ENCODE measurements at regions not wholly inside any gene's neighbourhood (a gene's known extent, or its start where the extent isn't known, plus 50 kb on each side); places are given as distances from the start of the nearest gene placed in this dataset.

- in situ Hi-C loops (cut with MboI; ENCODE audit: low sequenced_read_pairs): loop anchor here (25.0 kb wide), 1 partner anchor 992 kb away; the partner anchor contains the start of gene HOXD8
Observed at GRCh38 chr2:177129610-177130009, 83.0 kb upstream of the HNRNPA3 start.

- in situ Hi-C loops (cut with MboI; ENCODE audit: low sequenced_read_pairs): loop anchor here (25.0 kb wide), 1 partner anchor 995 kb away; the partner anchor contains the start of gene HOXD8
Observed at GRCh38 chr2:177131858-177132257, 80.7 kb upstream of the HNRNPA3 start.

GRCh38 chr2:177138823-177139222 is 73.8 kb upstream of the HNRNPA3 start:
- in situ Hi-C loops (cut with MboI; ENCODE audit: low sequenced_read_pairs): loop anchor here (25.0 kb wide), 1 partner anchor 1002 kb away; the partner anchor contains the start of gene HOXD8

- in situ Hi-C loops (cut with MboI; ENCODE audit: low sequenced_read_pairs): loop anchor here (25.0 kb wide), 1 partner anchor 1005 kb away; the partner anchor contains the start of gene HOXD8
Observed at GRCh38 chr2:177141866-177142265, 70.7 kb upstream of the HNRNPA3 start.

GRCh38 chr2:177143444-177143843 is 69.2 kb upstream of the HNRNPA3 start:
- in situ Hi-C loops (cut with MboI; ENCODE audit: low sequenced_read_pairs): loop anchor here (25.0 kb wide), 1 partner anchor 1006 kb away; the partner anchor contains the start of gene HOXD8

GRCh38 chr2:177147093-177147694 is 65.4 kb upstream of the HNRNPA3 start:
- in situ Hi-C loops (cut with MboI; ENCODE audit: low sequenced_read_pairs): loop anchor here (25.0 kb wide), 1 partner anchor 1010 kb away; the partner anchor contains the start of gene HOXD8

- in situ Hi-C loops (cut with MboI; ENCODE audit: low sequenced_read_pairs): loop anchor here (25.0 kb wide), 1 partner anchor 1011 kb away; the partner anchor contains the start of gene HOXD8
Observed at GRCh38 chr2:177147834-177148445, 64.7 kb upstream of the HNRNPA3 start.

- in situ Hi-C loops (cut with MboI; ENCODE audit: low sequenced_read_pairs): loop anchor here (25.0 kb wide), 1 partner anchor 1011 kb away; the partner anchor contains the start of gene HOXD8
Observed at GRCh38 chr2:177148477-177149154, 64.0 kb upstream of the HNRNPA3 start.

GRCh38 chr2:177149155-177149503 is 63.5 kb upstream of the HNRNPA3 start:
- in situ Hi-C loops (cut with MboI; ENCODE audit: low sequenced_read_pairs): loop anchor here (25.0 kb wide), 1 partner anchor 1012 kb away; the partner anchor contains the start of gene HOXD8

DNA sequence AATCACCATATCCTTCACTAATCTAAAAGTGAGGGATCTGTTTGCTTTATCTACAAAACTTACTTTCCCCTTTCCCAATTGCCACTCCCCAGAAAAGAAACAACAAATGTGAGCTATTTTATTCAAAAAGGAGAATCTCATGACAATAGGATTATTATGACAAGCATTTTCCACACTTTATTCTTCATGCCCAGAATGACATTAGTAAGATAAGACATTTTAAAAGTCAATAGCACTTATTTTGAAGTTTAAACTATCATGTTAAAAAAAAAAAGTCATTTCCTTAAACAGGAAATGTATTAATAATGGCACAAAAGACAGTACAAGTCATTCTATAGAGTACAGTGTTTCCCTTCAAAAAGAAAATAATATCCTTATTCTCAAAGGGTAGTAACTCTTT is 58.8 kb upstream of the HNRNPA3 start:
- in situ Hi-C loops (cut with MboI; ENCODE audit: low sequenced_read_pairs): no loop called here

GRCh38 chr2:177154809-177155208 is 57.8 kb upstream of the HNRNPA3 start:
- in situ Hi-C loops (cut with MboI; ENCODE audit: low sequenced_read_pairs): no loop called here

- in situ Hi-C loops (cut with MboI; ENCODE audit: low sequenced_read_pairs): no loop called here
Observed at GRCh38 chr2:177155631-177156030, 57.0 kb upstream of the HNRNPA3 start.

GRCh38 chr2:177161741-177162460 is 50.7 kb upstream of the HNRNPA3 start:
- in situ Hi-C loops (cut with MboI; ENCODE audit: low sequenced_read_pairs): loop anchor here (10.0 kb wide), 1 partner anchor 173 kb away; no protein-coding TSS in a partner anchor
